Panc1 (cell line): ENCODE measurements at regions not wholly inside any gene's neighbourhood (a gene's known extent, or its start where the extent isn't known, plus 50 kb on each side); places are given as distances from the start of the nearest gene placed in this dataset.

ENCODE experiments used
- ATAC-seq: fragments of 200-7000 bp; cut with Tn5 transposase; 2 replicates; pipeline ENCODE4 v1.9.1; 2020; ENCODE audit warnings: mild to moderate bottlenecking, moderate library complexity
- BruUV-seq: library from RNA; stranded (reverse); fragments of 400-500 nt; replicated peaks from 2 replicates; lab custom pipeline; 2021; lab: Mats Ljungman, UMichigan
- CTCF ChIA-PET: fragments of 300-600 bp; sonication (Branson Sonifier 250); formaldehyde crosslinking; loops from one replicate; lab custom pipeline; 2022; ENCODE audit warnings: antibody characterized with exemption; lab: Charles Lee
- POLR2A ChIA-PET: fragments of 300-600 bp; sonication (Branson Sonifier 250); formaldehyde crosslinking; loops from one replicate; lab custom pipeline; 2022; ENCODE audit warnings: antibody characterized with exemption; lab: Charles Lee
- DNase-seq: peaks from one replicate; pipeline ENCODE4 v3.0.0-alpha.2; 2010; ENCODE audit warnings: low read depth, low spot score
- H3K27ac ChIP-seq: 2 replicates; pipeline ENCODE4 v1.5.1; 2011; ENCODE audit warnings: mild to moderate bottlenecking, low read length, inconsistent platforms
- H3K27me3 ChIP-seq: fragments of 200-500 bp; sonication (Bioruptor generic); 2 replicates; pipeline ENCODE4 v1.6.0; 2014; ENCODE audit warnings: low read length, inconsistent platforms; ENCODE audit not compliant: control insufficient read depth, insufficient read depth
- H3K36me3 ChIP-seq: fragments of 200-500 bp; sonication (Bioruptor generic); 2 replicates; pipeline ENCODE4 v1.5.1; 2014; ENCODE audit warnings: inconsistent platforms, mild to moderate bottlenecking, low read length, moderate library complexity; ENCODE audit not compliant: control insufficient read depth, insufficient read depth
- H3K4me1 ChIP-seq: 2 replicates; pipeline ENCODE4 v1.5.1; 2011; ENCODE audit warnings: inconsistent platforms, mild to moderate bottlenecking, low read length, moderate library complexity; ENCODE audit not compliant: control insufficient read depth, insufficient read depth
- H3K4me3 ChIP-seq, 2 experiments: 2 replicates each; pipeline ENCODE4 v1.5.1; 2011 to 2012; ENCODE audit warnings: low read depth in 2 of 2, low read length in 2 of 2, mild to moderate bottlenecking in 2 of 2, inconsistent platforms in 1 of 2, moderate library complexity in 1 of 2
- H3K9me3 ChIP-seq: fragments of 200-500 bp; sonication (Bioruptor generic); 2 replicates; pipeline ENCODE4 v1.5.1; 2014; ENCODE audit warnings: low read depth, mild to moderate bottlenecking, inconsistent platforms, low read length, moderate library complexity; ENCODE audit not compliant: control insufficient read depth, insufficient read depth
- CTCF ChIP-seq: fragments of 450-650 bp; IDR thresholded peaks from 2 replicates; pipeline ENCODE4 v1.5.1; 2017; ENCODE audit warnings: mild to moderate bottlenecking
- POLR2AphosphoS5 ChIP-seq: IDR thresholded peaks from 2 replicates; pipeline ENCODE4 v1.6.1; 2012; ENCODE audit warnings: mild to moderate bottlenecking, low read depth, low read length, moderate library complexity
- REST ChIP-seq, 2 experiments: IDR thresholded peaks; 2 replicates each; pipeline ENCODE4 v1.6.1; 2011 to 2012; ENCODE audit warnings: low read depth in 2 of 2, control low read depth in 1 of 2, low read length in 1 of 2, mild to moderate bottlenecking in 1 of 2, moderate library complexity in 1 of 2; ENCODE audit not compliant: insufficient read depth in 1 of 2
- SIN3A ChIP-seq: IDR thresholded peaks from 2 replicates; pipeline ENCODE4 v1.6.1; 2012; ENCODE audit warnings: low read depth, mild to moderate bottlenecking, low read length, moderate library complexity, borderline replicate concordance; ENCODE audit not compliant: insufficient read depth
- TCF7L2 ChIP-seq: IDR thresholded peaks from 2 replicates; pipeline ENCODE4 v1.6.1; 2011; ENCODE audit warnings: mild to moderate bottlenecking, low read depth, low read length, inconsistent platforms
- in situ Hi-C: cut with HindIII; loops from 2 replicates; pipeline ENCODE4 v1.10.0; 2016; ENCODE audit warnings: low sequenced_read_pairs, low pct_unique_long_range_greater_than_20kb
- intact Hi-C: fragments of 100-400 bp; cut with micrococcal nuclease; formaldehyde crosslinking; loops from one replicate; pipeline ENCODE4 v1.10.0; 2022; ENCODE audit not compliant: unreplicated experiment

- no peak for TF ChIP-seq REST (IDR thresholded peaks at IDR 0.05; ENCODE audit: insufficient read depth in 1 of 2, low read depth in 2 of 2, low read length in 1 of 2)
- peak; percentile 25 for TF ChIP-seq CTCF
- no peak overlapping the region for H3K4me3 ChIP-seq
- in situ Hi-C loops: no loop called here
- no peak for DNase-seq
- BruUV-seq: no TSS peak
- no peaks in the 10 kb centered on the region for H3K4me1 ChIP-seq
- no peak overlapping the region for H3K27ac ChIP-seq
- POLR2A ChIA-PET: no interaction called here
- H3K9me3 ChIP-seq: no peaks in the 10 kb centered on the region
- H3K27me3 ChIP-seq: 0 out of 2 replicates have a peak, but pooled peaks cover 3% of the 10 kb centered on the region
- no peak; the same call in 1 of the 2 replicates for ATAC-seq
- intact Hi-C loops: no loop called here
- CTCF ChIA-PET: no interaction called here
- H3K36me3 ChIP-seq: no peaks in the 10 kb centered on the region
These were observed 108.4 kb downstream of the MINAR1 start for GRCh38 chr15:79540551-79540950.

GRCh38 chr15:79541196-79541595 is 109.1 kb downstream of the MINAR1 start:
- in situ Hi-C loops (no loop called here), intact Hi-C loops (no loop called here)
- Histone ChIP-seq H3K36me3 (no peaks in the 10 kb centered on the region), H3K4me1 (no peaks in the 10 kb centered on the region), H3K27me3 (0 out of 2 replicates have a peak, but pooled peaks cover 3% of the 10 kb centered on the region), H3K27ac (no peak overlapping the region), H3K4me3 (no peak overlapping the region), H3K9me3 (no peaks in the 10 kb centered on the region)
- DNase-seq: no peak
- TF ChIP-seq POLR2AphosphoS5 (no peak), TCF7L2 (no peak), REST (IDR thresholded peaks at IDR 0.05; ENCODE audit: insufficient read depth in 1 of 2, low read depth in 2 of 2, low read length in 1 of 2) (no peak), CTCF (no peak), SIN3A (no peak)
- CTCF ChIA-PET: no interaction called here
- POLR2A ChIA-PET: no interaction called here
- BruUV-seq: no TSS peak
- ATAC-seq: no peak
